OCI-LY3 (cell line): ENCODE measurements at regions not wholly inside any gene's neighbourhood (a gene's known extent, or its start where the extent isn't known, plus 50 kb on each side); places are given as distances from the start of the nearest gene placed in this dataset.
"Not testable (repeated sequence)": the region's sequence is repeated elsewhere in the genome, so short reads cannot be mapped to it uniquely, and the experiment has no call there.

Experiments
- H2AFZ ChIP-seq: fragments of 200-600, 300-600 bp; shearing (Covaris generic); 2 replicates; pipeline ENCODE4 v1.6.0; 2014; ENCODE audit warnings: antibody characterized with exemption, low read depth, low read length
- H3K27ac ChIP-seq: fragments of 200-600, 300-600 bp; sonication (generic); 2 replicates; pipeline ENCODE4 v1.5.1; 2014; ENCODE audit warnings: mild to moderate bottlenecking, low read length, moderate library complexity, mixed read lengths
- H3K27me3 ChIP-seq: fragments of 200-600, 300-600 bp; sonication (generic); 2 replicates; pipeline ENCODE4 v1.6.1; 2014; ENCODE audit warnings: low read depth, low read length, mixed read lengths
- H3K36me3 ChIP-seq: fragments of 200-600, 300-600 bp; sonication (generic); replicated peaks from 2 replicates; pipeline ENCODE3; 2014; ENCODE audit warnings: low read depth, low read length, mixed read lengths
- H3K4me1 ChIP-seq: fragments of 300-600, 200-600 bp; sonication (generic); 2 replicates; pipeline ENCODE4 v1.6.1; 2014; ENCODE audit warnings: low read length, mixed read lengths
- H3K4me2 ChIP-seq: fragments of 200-600, 300-600 bp; sonication (generic); 2 replicates; pipeline ENCODE4 v1.6.1; 2014; ENCODE audit warnings: low read length, mixed read lengths
- H3K4me3 ChIP-seq: fragments of 300-600, 200-600 bp; sonication (generic); 2 replicates; pipeline ENCODE4 v1.5.1; 2014; ENCODE audit warnings: antibody characterized with exemption, mild to moderate bottlenecking, low read length, moderate library complexity
- H3K79me2 ChIP-seq: fragments of 300-600, 200-600 bp; shearing (Covaris generic); 2 replicates; pipeline ENCODE4 v1.6.1; 2014; ENCODE audit warnings: mild to moderate bottlenecking, low read length, mixed read lengths
- H3K9ac ChIP-seq: fragments of 300-600, 200-600 bp; shearing (Covaris generic); 2 replicates; pipeline ENCODE4 v1.6.0; 2014; ENCODE audit warnings: mild to moderate bottlenecking, low read length, moderate library complexity
- H3K9me3 ChIP-seq: fragments of 200-600, 300-600 bp; shearing (Covaris generic); 2 replicates; pipeline ENCODE4 v1.6.1; 2014; ENCODE audit warnings: low read length, mixed read lengths; ENCODE audit not compliant: insufficient read depth
- H4K20me1 ChIP-seq: fragments of 200-600, 300-600 bp; sonication (generic); 2 replicates; pipeline ENCODE4 v1.6.1; 2016; ENCODE audit warnings: low read length, mixed read lengths; ENCODE audit not compliant: insufficient read depth

GRCh38 chr19:14294974-14295373, 86.3 kb upstream of the ADGRE5 start:
- not testable (repeated sequence) for H3K4me3 ChIP-seq, H3K9me3 ChIP-seq, H3K79me2 ChIP-seq, H3K9ac ChIP-seq, H2AFZ ChIP-seq, H3K27ac ChIP-seq, H3K36me3 ChIP-seq, H4K20me1 ChIP-seq, H3K27me3 ChIP-seq
- peaks cover 17% of the 10 kb centered on the region for H3K4me1 ChIP-seq
- peak overlapping the region; percentile 26; the same call in 1 of the 2 replicates for H3K4me2 ChIP-seq

- H3K27ac ChIP-seq, H3K4me3 ChIP-seq, H3K27me3 ChIP-seq, H2AFZ ChIP-seq, H4K20me1 ChIP-seq, H3K36me3 ChIP-seq, H3K9ac ChIP-seq, H3K9me3 ChIP-seq, H3K4me2 ChIP-seq, H3K79me2 ChIP-seq: not testable (repeated sequence)
- peaks cover 17% of the 10 kb centered on the region for H3K4me1 ChIP-seq
Measured at GRCh38 chr19:14293816-14294170, 87.5 kb upstream of the ADGRE5 start.

DNA sequence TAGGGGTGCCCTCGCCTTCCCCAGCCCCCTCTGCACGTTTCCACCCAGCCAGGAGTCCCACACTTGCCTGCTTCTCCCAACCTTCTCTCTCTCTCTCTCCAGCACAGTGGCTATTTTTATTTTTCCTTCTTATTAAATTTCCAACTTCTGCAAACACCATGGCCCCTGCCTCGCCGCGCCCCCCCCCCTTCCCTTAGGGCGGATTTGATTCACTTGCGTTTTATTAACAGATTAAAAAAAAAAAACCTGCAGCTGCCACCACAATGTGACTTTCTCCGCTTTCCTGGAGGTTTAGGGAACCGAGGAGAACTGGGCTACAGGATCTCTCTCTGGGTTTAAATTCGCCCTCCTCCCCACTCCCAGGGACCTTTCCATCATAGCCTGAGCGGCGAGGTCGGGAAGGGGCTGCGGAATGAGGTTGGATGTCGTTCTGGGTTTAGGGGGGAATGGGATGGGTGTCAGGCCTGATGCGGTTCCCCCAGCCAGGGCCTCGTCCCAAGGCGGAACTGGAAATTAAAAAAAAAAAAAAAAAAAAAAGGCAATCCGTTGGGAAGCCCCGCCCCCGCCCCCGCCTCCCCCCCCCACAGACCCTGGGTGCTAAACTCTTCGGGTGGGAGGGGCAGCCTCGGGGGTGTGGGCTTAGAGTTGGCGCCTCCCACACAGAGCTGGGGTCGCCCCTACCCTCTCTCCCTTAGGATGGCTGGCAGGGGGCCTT, 87.3 kb upstream of the ADGRL1 start:
- H3K27ac ChIP-seq, H3K9ac ChIP-seq, H3K4me3 ChIP-seq: not testable (repeated sequence)

GRCh38 chr19:14289810-14290209, 83.8 kb upstream of the ADGRL1 start:
- H4K20me1 ChIP-seq, H3K4me1 ChIP-seq, H3K27ac ChIP-seq, H3K4me2 ChIP-seq, H3K36me3 ChIP-seq, H3K4me3 ChIP-seq, H3K9ac ChIP-seq, H2AFZ ChIP-seq, H3K9me3 ChIP-seq, H3K79me2 ChIP-seq, H3K27me3 ChIP-seq: not testable (repeated sequence)

More for the DNA sequence above, 87.3 kb upstream of the ADGRL1 start:
- H3K4me2 ChIP-seq, H4K20me1 ChIP-seq, H3K27me3 ChIP-seq, H3K36me3 ChIP-seq, H3K79me2 ChIP-seq, H2AFZ ChIP-seq, H3K9me3 ChIP-seq: not testable (repeated sequence)
- peaks cover 15% of the 10 kb centered on the region for H3K4me1 ChIP-seq

DNA sequence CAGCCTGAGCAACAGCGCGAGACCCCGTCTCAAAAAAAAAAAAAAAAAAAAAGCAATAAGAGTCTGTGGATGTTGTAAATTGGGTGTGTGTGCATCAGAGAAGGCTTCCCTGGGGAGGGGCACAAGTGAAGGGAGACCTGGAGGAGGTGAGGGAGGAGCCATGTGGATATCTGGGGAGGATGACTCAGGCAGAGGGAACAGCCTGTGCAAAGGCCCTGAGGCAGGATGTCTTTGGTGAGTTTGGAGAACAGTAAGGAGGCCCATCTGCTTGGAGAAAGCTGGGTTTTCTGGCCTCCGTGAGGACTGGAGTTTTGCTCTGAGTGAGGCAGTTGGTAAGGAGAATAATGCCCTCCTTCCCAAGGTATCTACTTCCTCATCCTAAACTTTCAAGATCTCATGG, 81.9 kb upstream of the ADGRL1 start:
- not testable (repeated sequence) for H3K4me1 ChIP-seq

GRCh38 chr19:14286594-14286993, 80.6 kb upstream of the ADGRL1 start:
- not testable (repeated sequence) for H3K79me2 ChIP-seq, H3K9me3 ChIP-seq, H3K4me3 ChIP-seq

More for the DNA sequence above, 81.9 kb upstream of the ADGRL1 start:
- H3K9ac ChIP-seq, H3K9me3 ChIP-seq, H4K20me1 ChIP-seq, H3K27ac ChIP-seq, H2AFZ ChIP-seq, H3K36me3 ChIP-seq, H3K4me3 ChIP-seq, H3K79me2 ChIP-seq, H3K4me2 ChIP-seq, H3K27me3 ChIP-seq: not testable (repeated sequence)

GRCh38 chr19:14285726-14286125, 79.8 kb upstream of the ADGRL1 start:
- not testable (repeated sequence) for H3K27ac ChIP-seq, H2AFZ ChIP-seq, H3K4me2 ChIP-seq, H3K9me3 ChIP-seq, H3K4me3 ChIP-seq, H3K36me3 ChIP-seq, H3K9ac ChIP-seq, H3K27me3 ChIP-seq, H3K79me2 ChIP-seq, H4K20me1 ChIP-seq, H3K4me1 ChIP-seq

More at GRCh38 chr19:14286594-14286993, 80.6 kb upstream of the ADGRL1 start:
- not testable (repeated sequence) for H3K27me3 ChIP-seq, H3K4me1 ChIP-seq, H3K36me3 ChIP-seq, H3K27ac ChIP-seq, H4K20me1 ChIP-seq, H2AFZ ChIP-seq, H3K9ac ChIP-seq, H3K4me2 ChIP-seq

GRCh38 chr19:14283813-14284520, 78.0 kb upstream of the ADGRL1 start:
- H3K4me3 ChIP-seq: 0 out of 2 replicates have a peak overlapping the region, but pooled peaks have one; percentile 33
- peak overlapping the region; percentile 6; the same call in 1 of the 2 replicates for H3K9ac ChIP-seq
- H3K27ac ChIP-seq, H3K9me3 ChIP-seq, H3K4me1 ChIP-seq, H4K20me1 ChIP-seq, H3K36me3 ChIP-seq, H3K27me3 ChIP-seq, H3K79me2 ChIP-seq: not testable (repeated sequence)
- H2AFZ ChIP-seq: peak overlapping the region; percentile 26; the same call in 1 of the 2 replicates
- H3K4me2 ChIP-seq: peak overlapping the region; percentile 29

DNA sequence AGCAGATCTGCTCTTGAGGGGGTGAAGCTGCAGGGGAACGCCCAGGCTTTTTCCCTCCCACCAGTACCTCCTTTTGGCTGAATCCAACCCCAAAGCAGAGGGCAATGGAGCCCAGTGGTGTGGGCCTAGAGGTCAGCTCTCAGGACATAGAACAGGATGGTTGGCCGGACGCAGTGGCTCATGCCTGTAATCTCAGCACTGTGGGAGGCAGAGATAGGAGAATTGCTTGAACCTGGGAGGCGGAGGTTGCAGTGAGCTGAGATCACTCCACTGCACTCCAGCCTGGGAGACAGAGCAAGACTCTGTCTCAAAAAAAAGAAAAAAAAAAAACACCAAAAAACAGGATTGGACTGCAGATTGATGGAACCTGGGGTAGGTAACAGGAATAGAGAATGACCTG, 73.3 kb upstream of the ADGRL1 start:
- not testable (repeated sequence) for H3K4me1 ChIP-seq, H3K79me2 ChIP-seq, H4K20me1 ChIP-seq, H3K9ac ChIP-seq, H3K27me3 ChIP-seq, H3K27ac ChIP-seq, H2AFZ ChIP-seq, H3K4me2 ChIP-seq, H3K36me3 ChIP-seq, H3K9me3 ChIP-seq, H3K4me3 ChIP-seq
